Dedifferentiated amniotic fluid mesenchymal stem cell (primary cell): ENCODE measurements at regions not wholly inside any gene's neighbourhood (a gene's known extent, or its start where the extent isn't known, plus 50 kb on each side); places are given as distances from the start of the nearest gene placed in this dataset.

Experiments used
- DNase-seq: peaks from one replicate; pipeline ENCODE4 v3.0.0-alpha.2; 2016; ENCODE audit errors: extremely low spot score

- no peak for DNase-seq
Measured at GRCh38 chr1:94617134-94617805, 75.7 kb upstream of the F3 start.

DNA sequence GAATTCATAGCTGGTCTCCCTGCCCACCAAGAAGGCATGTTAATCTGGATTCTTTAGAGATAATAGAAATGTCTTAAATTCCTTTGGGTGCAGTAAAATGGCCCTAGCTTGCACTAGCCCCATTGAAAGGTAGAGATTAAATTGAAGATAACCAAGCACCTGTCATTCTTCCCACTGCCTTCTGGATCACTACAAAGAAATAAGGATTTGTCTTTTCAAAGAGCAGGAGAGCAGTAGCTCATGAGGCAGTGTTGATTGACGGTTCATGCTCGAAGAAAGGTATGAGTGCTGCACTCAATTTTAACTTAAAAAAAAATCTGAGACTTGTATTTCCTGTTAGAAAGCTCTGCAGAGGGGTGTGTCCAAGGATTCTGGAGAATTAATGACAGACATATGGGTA lies 74.9 kb upstream of the F3 start:
- no peak for DNase-seq

DNA sequence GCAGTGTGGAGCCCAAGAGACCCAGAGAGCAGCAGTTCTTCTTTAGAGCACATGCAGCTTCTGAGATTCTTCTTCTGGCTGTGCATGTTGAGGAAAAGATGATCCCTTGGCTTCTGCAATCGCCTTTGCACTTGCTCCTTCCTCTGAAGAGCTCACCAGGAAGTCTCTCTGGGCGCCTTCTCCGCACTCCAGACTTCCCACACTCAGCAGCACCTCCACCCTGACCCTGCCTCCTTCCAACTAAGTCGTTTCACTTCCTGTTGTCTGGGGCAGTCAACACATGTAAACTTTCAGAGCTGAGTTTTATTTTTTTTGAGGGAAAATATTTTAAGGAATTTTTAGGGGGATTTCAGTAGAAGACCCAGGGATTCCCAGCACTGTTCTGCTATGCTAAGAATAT lies 73.4 kb upstream of the F3 start:
- DNase-seq, result no peak

DNA sequence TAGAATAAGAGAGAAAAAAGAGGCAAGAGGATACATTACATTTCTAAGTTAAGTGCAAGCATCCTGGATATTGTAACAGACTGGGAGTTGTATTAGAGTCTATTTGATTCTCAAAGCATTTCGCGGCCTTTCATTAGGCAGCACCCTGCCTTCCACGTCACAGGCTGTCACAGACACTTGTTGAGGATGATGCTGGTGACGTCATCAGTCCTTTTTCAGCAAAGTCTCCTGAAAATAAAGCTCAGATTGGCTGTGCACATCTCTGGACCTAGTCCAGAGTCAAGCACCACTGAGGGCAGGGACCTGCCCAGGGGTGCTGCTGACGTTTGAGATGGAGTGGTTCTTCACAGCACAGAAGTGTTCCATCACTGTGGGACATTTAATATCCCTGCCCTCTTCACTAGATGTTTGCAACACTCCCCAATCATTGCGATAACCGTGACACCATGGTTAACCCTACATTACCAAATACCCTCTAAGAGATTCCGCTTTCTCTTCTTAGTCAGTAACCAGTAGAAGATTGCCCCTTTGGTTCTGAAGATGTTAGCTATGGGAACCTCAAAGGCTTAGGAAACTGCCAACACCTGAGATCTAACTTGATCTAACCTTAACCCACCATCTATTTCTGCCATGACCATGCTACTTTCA lies 72.7 kb upstream of the F3 start:
- no peak for DNase-seq

DNA sequence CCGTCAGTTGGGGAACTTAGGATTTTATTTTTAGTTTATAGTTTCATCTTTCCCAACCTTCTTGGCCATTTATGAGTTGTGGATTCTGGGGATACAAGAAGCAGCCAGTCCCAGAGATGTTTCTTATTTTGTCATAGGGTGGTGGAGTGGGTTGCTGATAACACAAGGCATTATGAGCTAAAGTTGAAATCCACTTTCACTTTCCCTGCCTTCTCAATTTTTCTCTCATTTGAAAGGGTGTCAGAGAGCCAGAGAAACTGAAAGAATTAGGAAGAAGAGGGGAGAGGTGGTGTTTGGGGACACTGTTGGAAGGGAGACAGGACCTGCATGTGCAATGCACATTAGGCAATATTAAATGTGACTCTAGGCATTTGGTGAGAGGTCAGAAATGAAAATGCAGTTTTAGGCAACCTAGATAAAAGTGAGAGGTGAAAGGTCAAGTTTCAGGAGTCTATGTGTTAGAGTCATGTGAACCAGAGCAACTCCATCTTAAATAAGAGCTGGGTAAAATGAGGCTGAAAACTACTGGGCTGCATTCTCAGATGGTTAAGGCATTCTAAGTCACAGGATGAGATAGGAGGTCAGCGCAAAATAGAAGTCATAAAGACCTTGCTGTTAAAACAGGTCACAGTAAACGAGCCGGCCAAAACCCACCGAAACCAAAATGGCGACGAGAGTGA lies 71.1 kb upstream of the F3 start:
- DNase-seq, result no peak

DNA sequence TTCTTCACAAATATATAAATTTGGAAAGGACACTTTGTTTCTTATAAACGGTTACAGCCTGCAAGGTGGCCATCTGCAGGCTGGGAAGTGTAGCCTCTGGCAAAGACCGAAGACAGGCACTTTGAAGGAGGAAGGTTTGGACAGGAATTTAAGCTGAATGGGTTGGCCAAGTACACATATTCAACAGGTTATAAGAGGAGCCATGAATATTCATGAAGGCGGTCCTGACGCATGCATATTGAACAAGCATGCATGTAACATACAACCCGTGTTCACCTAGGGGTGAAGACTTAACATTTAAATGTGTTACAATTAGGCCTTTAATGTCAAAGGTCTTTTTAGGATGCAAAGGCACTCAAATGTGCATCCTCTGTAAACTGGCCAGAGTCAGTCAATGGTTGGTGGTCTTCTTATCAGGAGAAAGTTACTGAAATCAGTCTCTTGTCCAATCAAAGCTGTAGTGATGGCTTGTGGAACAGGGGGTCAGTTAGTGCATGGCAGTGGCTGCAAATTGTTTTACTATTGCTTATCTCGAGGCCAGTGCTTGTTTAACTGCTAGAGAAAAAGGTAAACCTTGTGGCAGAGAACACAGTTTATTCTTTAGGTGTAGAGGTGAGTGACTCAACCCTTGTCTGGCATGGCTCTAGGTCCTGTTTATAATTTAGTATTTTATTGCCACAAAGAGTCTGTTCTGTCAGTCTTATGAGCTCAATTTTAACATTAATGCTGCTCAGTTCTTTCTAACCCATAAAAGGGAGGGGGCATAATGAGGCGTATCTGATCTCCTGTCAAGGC lies 70.3 kb upstream of the F3 start:
- no peak for DNase-seq

- no peak for DNase-seq
Measured at GRCh38 chr1:94609619-94610018, 68.1 kb upstream of the F3 start.

- DNase-seq, result no peak
Measured at GRCh38 chr1:94608852-94609530, 67.4 kb upstream of the F3 start.

DNA sequence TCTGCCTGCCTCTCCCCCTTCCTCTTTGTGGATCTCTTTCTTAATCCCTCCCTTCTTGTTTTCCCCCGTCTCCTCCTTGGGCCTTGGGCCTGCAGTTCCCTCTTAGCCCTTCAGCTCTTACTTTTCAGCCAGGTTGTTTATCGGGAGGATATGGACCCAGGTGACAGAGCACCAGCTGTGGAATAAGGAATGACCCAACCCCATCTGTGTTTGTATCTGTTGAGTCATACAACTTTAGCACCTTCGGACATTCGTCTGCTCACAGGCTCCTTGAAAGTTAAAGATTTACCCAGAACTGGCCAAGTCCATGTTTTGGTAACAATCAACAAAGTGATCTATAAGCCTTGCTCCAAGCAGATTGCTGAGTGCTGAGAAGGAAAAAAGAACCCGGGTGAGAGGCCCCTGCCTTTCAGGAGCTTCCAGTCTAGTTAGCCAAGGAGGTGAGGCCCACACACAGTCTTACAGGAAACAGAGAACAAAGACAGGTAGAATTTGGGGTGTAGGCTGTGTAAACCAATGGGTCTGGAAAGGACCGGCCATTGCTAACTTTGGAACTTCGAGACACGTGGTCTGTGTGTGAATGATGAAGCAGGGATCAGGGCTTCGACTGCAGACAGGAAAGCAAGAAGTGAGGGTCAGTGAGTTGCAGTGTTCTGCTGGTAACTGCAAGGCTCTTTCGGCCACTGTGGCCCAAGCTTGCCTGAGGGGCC lies 66.7 kb upstream of the F3 start:
- DNase-seq, result no peak

GRCh38 chr1:94607398-94607797 lies 65.8 kb upstream of the F3 start:
- no peak for DNase-seq

DNA sequence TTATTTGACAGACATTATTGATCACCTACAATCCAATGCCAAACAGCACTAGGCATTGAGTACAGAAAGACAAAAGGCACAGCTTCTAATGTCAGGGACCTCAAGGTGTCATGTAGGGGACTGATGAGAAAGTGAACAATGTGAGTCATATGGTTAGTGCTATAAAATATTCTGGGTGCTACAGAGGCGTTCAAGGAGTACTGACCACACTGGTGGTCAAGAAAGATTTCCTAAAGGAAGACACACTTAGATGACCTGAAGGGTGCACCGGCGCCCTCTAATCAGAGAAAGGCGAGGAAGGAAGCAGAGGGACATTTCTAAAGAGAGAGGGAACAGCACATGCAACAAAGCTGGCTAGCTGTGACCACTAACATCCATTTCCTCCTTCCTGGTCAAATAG lies 64.9 kb upstream of the F3 start:
- no peak for DNase-seq

DNA sequence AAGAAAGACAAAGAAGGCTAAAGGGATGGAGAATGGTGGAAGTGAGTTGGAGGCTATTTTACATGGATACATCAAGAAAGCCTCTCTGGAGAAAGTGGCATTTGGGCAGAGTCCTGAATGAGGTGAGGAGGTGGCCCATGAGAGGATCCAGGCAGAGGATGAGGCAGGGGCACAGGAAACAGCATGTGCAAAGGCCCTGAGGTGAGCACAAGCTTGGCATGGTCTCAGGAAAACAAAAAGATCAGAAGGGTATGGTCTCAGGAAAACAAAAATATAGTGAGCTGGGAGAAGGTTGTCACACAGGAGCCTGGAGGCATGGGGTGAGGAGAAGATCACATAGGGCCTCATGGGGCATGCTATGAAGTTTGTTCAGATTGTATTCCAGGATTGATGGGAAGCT lies 62.1 kb upstream of the F3 start:
- DNase-seq, result no peak

DNA sequence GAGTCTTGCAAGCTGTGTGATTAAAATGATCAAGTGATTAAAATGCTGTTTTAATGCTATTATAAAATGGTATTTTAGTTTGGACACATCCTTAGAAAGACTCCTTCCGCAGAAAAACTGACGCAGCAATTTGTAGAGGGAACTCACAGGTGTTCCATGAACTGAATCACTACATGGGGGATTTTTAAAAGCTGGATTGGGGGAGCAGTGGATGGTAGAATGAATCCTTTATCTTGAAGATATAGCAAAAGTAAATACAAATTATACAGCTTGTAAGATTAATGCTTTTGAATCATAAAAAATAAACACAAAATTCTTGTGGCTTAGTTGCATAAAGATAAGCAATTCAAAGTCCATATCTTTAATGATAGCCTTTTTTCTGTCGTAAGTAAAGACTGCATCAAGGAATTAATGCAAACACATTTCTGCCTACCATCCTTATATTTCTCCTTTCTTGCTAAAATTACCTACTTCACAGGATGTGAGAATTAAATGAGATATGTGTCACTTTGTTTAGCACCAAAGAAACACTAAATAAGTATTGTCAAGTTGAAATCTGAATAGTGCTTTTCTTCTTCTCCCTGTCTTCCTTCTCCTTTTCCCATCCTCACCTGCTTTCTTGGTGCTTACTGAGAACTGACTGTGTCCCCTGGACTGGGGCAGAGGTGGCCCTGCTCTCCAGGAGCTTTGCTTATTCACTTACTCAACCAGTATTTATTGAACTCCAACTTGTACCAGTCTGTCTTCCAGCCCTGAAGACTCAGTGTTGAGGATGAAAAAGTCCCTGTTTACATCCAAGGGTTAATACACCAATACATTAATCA lies 61.5 kb upstream of the F3 start:
- no peak for DNase-seq

DNA sequence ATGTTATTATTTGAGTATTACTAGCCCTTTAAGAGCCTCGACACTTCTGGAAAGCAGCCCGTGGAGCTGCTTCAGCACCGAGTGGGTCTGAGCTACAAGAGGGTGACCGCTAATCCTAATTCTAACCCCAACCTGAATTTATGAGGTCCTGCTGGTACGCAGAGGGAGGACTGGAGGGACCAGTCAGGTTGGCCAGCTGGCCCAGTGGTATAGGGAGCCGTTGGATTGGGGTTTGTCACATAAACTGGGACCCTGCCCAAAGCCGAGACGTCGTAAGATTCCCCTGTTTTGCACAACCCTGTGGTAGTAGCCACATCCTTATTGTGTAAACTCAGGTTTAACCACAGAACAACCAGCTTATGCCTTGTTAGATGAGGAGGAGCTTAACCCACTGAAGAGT lies 60.8 kb upstream of the F3 start:
- no peak for DNase-seq

DNA sequence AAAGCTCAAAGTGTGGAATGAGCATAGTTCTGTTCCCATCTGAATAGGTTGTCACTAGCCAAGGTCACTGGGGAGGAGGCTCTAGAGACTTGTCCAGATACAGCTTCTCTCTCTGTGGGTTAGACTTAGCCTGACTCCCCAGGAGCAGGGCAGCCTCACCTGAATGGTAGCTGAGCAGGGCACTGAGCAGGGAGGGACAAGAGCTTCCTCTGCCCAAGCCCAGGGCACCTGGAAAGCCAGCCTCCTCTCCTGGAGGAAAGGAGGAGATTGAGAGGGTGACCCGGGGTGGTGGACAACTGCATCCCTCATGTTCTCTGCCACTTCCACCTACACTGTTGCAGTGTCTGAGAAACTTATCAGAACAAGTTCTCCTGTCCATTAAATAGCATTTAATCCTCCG lies 59.0 kb upstream of the F3 start:
- no peak for DNase-seq

- no peak for DNase-seq
Measured at GRCh38 chr1:94599095-94599813, 57.7 kb upstream of the F3 start.

DNA sequence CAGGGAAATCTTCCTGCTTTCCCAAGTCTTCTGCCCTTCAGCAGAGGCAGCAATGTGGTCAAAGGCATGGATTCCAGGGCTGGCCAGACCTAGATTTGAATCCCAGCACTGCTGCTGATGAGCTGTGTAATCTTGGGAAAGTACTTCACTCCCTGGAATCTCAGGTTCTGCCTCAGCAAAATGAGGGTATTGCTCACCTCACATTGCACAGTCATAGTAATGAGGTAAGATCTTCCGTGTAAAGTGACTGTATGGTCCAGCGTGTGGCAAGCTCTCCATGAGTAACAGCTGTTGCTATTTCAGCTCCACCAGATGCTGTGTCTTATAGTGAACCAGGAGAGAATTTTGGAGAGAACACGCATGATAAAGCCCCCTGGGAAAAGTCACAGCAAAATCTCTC lies 56.1 kb upstream of the F3 start:
- DNase-seq, result no peak

- DNase-seq, result no peak
Measured at GRCh38 chr1:94596260-94596659, 54.7 kb upstream of the F3 start.

GRCh38 chr1:94595658-94596057 lies 54.1 kb upstream of the F3 start:
- no peak for DNase-seq

GRCh38 chr1:94593611-94594010 lies 52.1 kb upstream of the F3 start:
- no peak for DNase-seq
